Suprapubic skin (tissue), 4 donors: ENCODE measurements at regions not wholly inside any gene's neighbourhood (a gene's known extent, or its start where the extent isn't known, plus 50 kb on each side); places are given as distances from the start of the nearest gene placed in this dataset.

Experiments
- POLR2A ChIP-seq, 2 donors: fragments of 450-650 bp; IDR thresholded peaks; one replicate each; pipeline ENCODE4 v1.6.1; 2017; ENCODE audit warnings: antibody characterized with exemption in 2 of 2, mild to moderate bottlenecking in 2 of 2, moderate library complexity in 2 of 2
- POLR2AphosphoS5 ChIP-seq, 3 donors: sonication (generic); formaldehyde crosslinking; IDR thresholded peaks; one replicate each; pipeline ENCODE4 v1.6.1; 2017; ENCODE audit warnings: antibody characterized with exemption in 3 of 3
- TF ChIP-seq, protein P1 (sequence below), 2 donors: fragments of 200-600 bp in 1 of 2; fragments of 450-650 bp in 1 of 2; sonication (generic) in 1 of 2; IDR thresholded peaks; one replicate each; pipeline ENCODE4 v1.5.1; 2016 to 2019; ENCODE audit warnings: antibody characterized with exemption in 2 of 2, mild to moderate bottlenecking in 1 of 2, moderate library complexity in 1 of 2

DNA sequence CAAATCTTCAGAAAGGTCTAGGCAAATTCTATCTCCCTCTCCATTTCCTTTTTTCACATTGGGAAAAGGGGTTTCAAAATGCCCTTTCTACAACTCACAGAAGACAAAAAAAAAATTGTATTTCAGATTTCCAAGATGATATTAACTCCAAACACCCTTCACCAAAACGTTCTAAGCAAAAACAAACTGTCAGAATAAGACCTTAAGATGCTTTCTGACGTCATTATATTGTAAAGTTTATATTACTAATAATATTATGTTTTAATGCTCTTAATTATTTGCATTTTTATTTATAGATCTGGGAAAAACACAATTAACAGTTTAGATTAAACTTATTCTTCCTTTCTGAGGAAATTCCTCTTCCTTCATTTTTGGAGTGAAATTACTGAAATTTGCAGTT lies 624.2 kb downstream of the GALC start:
- TF ChIP-seq, protein P1, sequence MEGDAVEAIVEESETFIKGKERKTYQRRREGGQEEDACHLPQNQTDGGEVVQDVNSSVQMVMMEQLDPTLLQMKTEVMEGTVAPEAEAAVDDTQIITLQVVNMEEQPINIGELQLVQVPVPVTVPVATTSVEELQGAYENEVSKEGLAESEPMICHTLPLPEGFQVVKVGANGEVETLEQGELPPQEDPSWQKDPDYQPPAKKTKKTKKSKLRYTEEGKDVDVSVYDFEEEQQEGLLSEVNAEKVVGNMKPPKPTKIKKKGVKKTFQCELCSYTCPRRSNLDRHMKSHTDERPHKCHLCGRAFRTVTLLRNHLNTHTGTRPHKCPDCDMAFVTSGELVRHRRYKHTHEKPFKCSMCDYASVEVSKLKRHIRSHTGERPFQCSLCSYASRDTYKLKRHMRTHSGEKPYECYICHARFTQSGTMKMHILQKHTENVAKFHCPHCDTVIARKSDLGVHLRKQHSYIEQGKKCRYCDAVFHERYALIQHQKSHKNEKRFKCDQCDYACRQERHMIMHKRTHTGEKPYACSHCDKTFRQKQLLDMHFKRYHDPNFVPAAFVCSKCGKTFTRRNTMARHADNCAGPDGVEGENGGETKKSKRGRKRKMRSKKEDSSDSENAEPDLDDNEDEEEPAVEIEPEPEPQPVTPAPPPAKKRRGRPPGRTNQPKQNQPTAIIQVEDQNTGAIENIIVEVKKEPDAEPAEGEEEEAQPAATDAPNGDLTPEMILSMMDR (IDR thresholded peaks at IDR 0.05): no peak
- no peak for TF ChIP-seq POLR2AphosphoS5 (IDR thresholded peaks at IDR 0.05)
- TF ChIP-seq POLR2A (IDR thresholded peaks at IDR 0.05): no peak
